Spinal cord (tissue), 9 donors: ENCODE measurements at regions not wholly inside any gene's neighbourhood (a gene's known extent, or its start where the extent isn't known, plus 50 kb on each side); places are given as distances from the start of the nearest gene placed in this dataset.
"Not testable (repeated sequence)": the region's sequence is repeated elsewhere in the genome, so short reads cannot be mapped to it uniquely, and the experiment has no call there.

ENCODE experiments used
- DNase-seq, 6 donors: peaks; one replicate each; pipeline versions ENCODE4 v3.0.0 to v3.0.0-alpha.2; 2013 to 2015; ENCODE audit warnings: low spot score in 6 of 6, low read depth in 4 of 6
- H3K27ac ChIP-seq: one replicate; pipeline ENCODE4 v1.5.1; 2013; ENCODE audit warnings: low read depth, low read length, control low read depth
- H3K27me3 ChIP-seq: one replicate; pipeline ENCODE4 v1.6.1; 2013; ENCODE audit warnings: low read length; ENCODE audit not compliant: control insufficient read depth, insufficient read depth
- H3K36me3 ChIP-seq: one replicate; pipeline ENCODE4 v1.6.1; 2013; ENCODE audit warnings: low read length; ENCODE audit not compliant: control insufficient read depth, insufficient read depth
- H3K4me1 ChIP-seq: one replicate; pipeline ENCODE4 v1.6.1; 2013; ENCODE audit warnings: low read length; ENCODE audit not compliant: control insufficient read depth, insufficient read depth
- H3K4me3 ChIP-seq: one replicate; pipeline ENCODE4 v1.5.1; 2013; ENCODE audit warnings: low read depth, low read length, control low read depth
- H3K9me3 ChIP-seq: one replicate; pipeline ENCODE4 v1.6.1; 2013; ENCODE audit warnings: low read length; ENCODE audit not compliant: control insufficient read depth, insufficient read depth
- WGBS: methylation state at CpG from one replicate; pipeline ENCODE4 v1.1.5; 2013; ENCODE audit warnings: missing lambda C conversion rate; ENCODE audit not compliant: insufficient coverage; 5-methylcytosine and 5-hydroxymethylcytosine counted together
- donor health status: healthy.

DNA sequence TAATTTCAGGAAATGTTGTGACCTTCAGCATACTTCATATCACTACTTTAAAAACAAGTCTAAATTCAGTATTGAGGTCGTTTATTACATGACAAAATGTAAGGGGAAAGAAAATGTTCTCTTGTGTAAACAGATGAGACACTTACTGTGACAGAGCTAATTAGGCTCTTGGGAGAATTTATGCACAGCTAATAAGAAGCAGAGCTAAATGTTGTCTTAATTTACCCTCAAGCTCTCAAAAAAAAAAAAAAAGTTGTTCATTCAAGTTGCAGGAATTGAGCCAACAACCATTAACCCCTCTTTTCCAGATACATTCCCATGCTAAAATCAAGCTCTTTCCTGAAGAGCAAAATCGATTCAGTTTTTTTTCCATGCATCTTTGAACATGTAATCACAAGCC lies 1419.4 kb downstream of the FSCB start:
- no peaks in the 10 kb centered on the region for H3K36me3 ChIP-seq
- H3K27ac ChIP-seq = no peak overlapping the region
- H3K4me3 ChIP-seq = no peak overlapping the region
- H3K9me3 ChIP-seq = no peaks in the 10 kb centered on the region
- no peaks in the 10 kb centered on the region for H3K4me1 ChIP-seq
- peak in 2 of 6 donors; percentile 53 to 74 for DNase-seq
- WGBS = no CpG with 5 or more reads among the region's 2 CpGs
- H3K27me3 ChIP-seq = no peaks in the 10 kb centered on the region

GRCh38 chr14:43085819-43086218 lies 1421.3 kb downstream of the FSCB start:
- Histone ChIP-seq H3K27ac (no peak overlapping the region), H3K27me3 (no peaks in the 10 kb centered on the region), H3K4me1 (no peaks in the 10 kb centered on the region), H3K9me3 (no peaks in the 10 kb centered on the region), H3K36me3 (no peaks in the 10 kb centered on the region), H3K4me3 (no peak overlapping the region)
- no peak for DNase-seq
- no CpG with 5 or more reads among the region's 1 CpG for WGBS

- H3K36me3 ChIP-seq, DNase-seq, H3K4me3 ChIP-seq, H3K9me3 ChIP-seq, H3K4me1 ChIP-seq, H3K27me3 ChIP-seq, H3K27ac ChIP-seq: not testable (repeated sequence)
- WGBS = no CpG with 5 or more reads among the region's 3 CpGs
These were observed 1439.7 kb downstream of the FSCB start for GRCh38 chr14:43067372-43067771.

- no CpG with 5 or more reads among the region's 1 CpG for WGBS
- H3K9me3 ChIP-seq = no peaks in the 10 kb centered on the region
- no peak overlapping the region for H3K4me3 ChIP-seq
- no peaks in the 10 kb centered on the region for H3K27me3 ChIP-seq
- no peaks in the 10 kb centered on the region for H3K4me1 ChIP-seq
- H3K27ac ChIP-seq = no peak overlapping the region
- no peaks in the 10 kb centered on the region for H3K36me3 ChIP-seq
- DNase-seq = no peak
These were observed 1449.4 kb downstream of the LRFN5 start for GRCh38 chr14:43056106-43056505.

- no peaks in the 10 kb centered on the region for H3K9me3 ChIP-seq
- no peaks in the 10 kb centered on the region for H3K4me1 ChIP-seq
- no peak overlapping the region for H3K27ac ChIP-seq
- no peak overlapping the region for H3K4me3 ChIP-seq
- no peaks in the 10 kb centered on the region for H3K27me3 ChIP-seq
- WGBS = no CpG with 5 or more reads among the region's 1 CpG
- peak in 1 of 6 donors; percentile 4 for DNase-seq
- H3K36me3 ChIP-seq = no peaks in the 10 kb centered on the region
These were observed 1446.2 kb downstream of the LRFN5 start for GRCh38 chr14:43052897-43053296.

GRCh38 chr14:43043850-43044249 lies 1437.2 kb downstream of the LRFN5 start:
- Histone ChIP-seq H3K36me3 (no peaks in the 10 kb centered on the region), H3K4me3 (no peak overlapping the region), H3K27me3 (no peaks in the 10 kb centered on the region), H3K27ac (no peak overlapping the region), H3K9me3 (no peaks in the 10 kb centered on the region), H3K4me1 (no peaks in the 10 kb centered on the region)
- DNase-seq = no peak

DNA sequence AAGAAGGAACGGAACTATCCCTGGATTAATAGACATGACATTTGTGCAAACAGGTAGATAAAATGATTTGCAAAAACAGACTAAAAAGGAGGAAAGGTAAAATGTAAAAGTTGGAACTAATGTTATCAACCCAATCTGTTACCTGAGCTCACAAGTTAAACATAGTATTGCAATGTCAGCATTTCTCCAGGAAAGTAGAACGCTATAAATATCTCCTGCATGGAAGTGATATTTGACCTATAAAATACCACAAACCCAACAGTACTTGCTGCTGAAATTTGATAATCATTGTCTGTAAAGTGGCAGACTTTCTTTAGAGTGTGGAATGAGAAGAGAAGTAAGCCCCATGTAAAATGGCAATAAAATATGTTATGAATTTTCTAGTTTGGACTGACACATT lies 1435.7 kb downstream of the LRFN5 start:
- no CpG with 5 or more reads among the region's 2 CpGs for WGBS
- no peaks in the 10 kb centered on the region for H3K4me1 ChIP-seq

GRCh38 chr14:43041976-43042375 lies 1435.3 kb downstream of the LRFN5 start:
- no CpG with 5 or more reads among the region's 3 CpGs for WGBS
- Histone ChIP-seq H3K36me3 (no peaks in the 10 kb centered on the region), H3K4me1 (no peaks in the 10 kb centered on the region), H3K27me3 (no peaks in the 10 kb centered on the region), H3K27ac (no peak overlapping the region), H3K4me3 (no peak overlapping the region), H3K9me3 (no peaks in the 10 kb centered on the region)
- DNase-seq = no peak

More for the DNA sequence above, 1435.7 kb downstream of the LRFN5 start:
- DNase-seq = peak in 1 of 6 donors; percentile 8
- Histone ChIP-seq H3K27ac (no peak overlapping the region), H3K27me3 (no peaks in the 10 kb centered on the region), H3K9me3 (no peaks in the 10 kb centered on the region), H3K4me3 (no peak overlapping the region), H3K36me3 (no peaks in the 10 kb centered on the region)

GRCh38 chr14:43041207-43041606 lies 1434.5 kb downstream of the LRFN5 start:
- Histone ChIP-seq H3K36me3 (no peaks in the 10 kb centered on the region), H3K4me3 (no peak overlapping the region), H3K27ac (no peak overlapping the region), H3K4me1 (no peaks in the 10 kb centered on the region), H3K27me3 (no peaks in the 10 kb centered on the region), H3K9me3 (no peaks in the 10 kb centered on the region)
- no peak for DNase-seq
- WGBS = 100% methylated on average over 1 of the region's 3 CpGs

DNA sequence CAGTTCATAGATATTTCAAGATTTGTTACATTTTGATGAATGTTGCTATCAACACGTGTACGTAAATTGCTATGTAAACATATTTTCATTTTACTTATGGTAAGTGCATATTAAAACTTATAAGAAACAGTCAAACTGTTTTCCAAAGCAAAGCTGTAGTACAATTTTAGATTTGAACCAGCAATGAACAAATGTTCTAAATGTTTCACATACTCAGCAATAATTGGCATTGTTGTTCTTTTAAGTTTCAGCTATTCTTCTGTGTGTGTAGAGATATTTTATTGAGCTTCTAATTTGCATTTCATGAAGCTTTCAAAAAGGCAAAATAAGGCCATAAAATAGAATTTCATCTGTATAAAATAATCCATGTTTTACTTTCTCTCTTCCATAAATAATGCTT lies 1433.2 kb downstream of the LRFN5 start:
- no peak for DNase-seq
- no CpG with 5 or more reads among the region's 2 CpGs for WGBS
- no peak overlapping the region for H3K27ac ChIP-seq
- no peaks in the 10 kb centered on the region for H3K27me3 ChIP-seq
- H3K9me3 ChIP-seq = no peaks in the 10 kb centered on the region
- H3K4me1 ChIP-seq = no peaks in the 10 kb centered on the region
- no peak overlapping the region for H3K4me3 ChIP-seq
- H3K36me3 ChIP-seq = no peaks in the 10 kb centered on the region
